Adipocyte (in vitro differentiated cells): ENCODE measurements at regions not wholly inside any gene's neighbourhood (a gene's known extent, or its start where the extent isn't known, plus 50 kb on each side); places are given as distances from the start of the nearest gene placed in this dataset.
A peak's percentile ranks its signal among the peaks of the same experiment; 100 is the strongest.

Experiments
- DNase-seq: peaks from one replicate; pipeline ENCODE4 v3.0.0-alpha.2; 2015; ENCODE audit warnings: low read depth
- H3K27me3 ChIP-seq: replicated peaks from 2 replicates; pipeline ENCODE4 v1.7.0; 2013; ENCODE audit warnings: mild to moderate bottlenecking, low read length, moderate library complexity; ENCODE audit not compliant: control insufficient read depth, insufficient read depth
- H3K36me3 ChIP-seq: 2 replicates; pipeline ENCODE4 v1.7.0; 2013; ENCODE audit warnings: low read length, mild to moderate bottlenecking, moderate library complexity; ENCODE audit not compliant: control insufficient read depth, insufficient read depth, severe bottlenecking
- H3K4me1 ChIP-seq: 2 replicates; pipeline ENCODE4 v1.7.0; 2013; ENCODE audit warnings: mild to moderate bottlenecking, low read length, moderate library complexity; ENCODE audit not compliant: control insufficient read depth, insufficient read depth
- H3K4me3 ChIP-seq: 2 replicates; pipeline ENCODE4 v1.7.0; 2013; ENCODE audit warnings: mild to moderate bottlenecking, low read length, moderate library complexity
- H3K9ac ChIP-seq: 2 replicates; pipeline ENCODE4 v1.7.0; 2013; ENCODE audit warnings: mild to moderate bottlenecking, low read length, moderate library complexity
- H3K9me3 ChIP-seq: 2 replicates; pipeline ENCODE4 v1.7.0; 2013; ENCODE audit warnings: mild to moderate bottlenecking, low read length, moderate library complexity; ENCODE audit not compliant: control insufficient read depth

- Histone ChIP-seq H3K4me1 (no peaks in the 10 kb centered on the region), H3K9me3 (no peaks in the 10 kb centered on the region), H3K36me3 (no peaks in the 10 kb centered on the region), H3K27me3 (no peaks in the 10 kb centered on the region), H3K4me3 (no peak overlapping the region), H3K9ac (no peak overlapping the region)
- DNase-seq = no peak
Measured at GRCh38 chr9:81128701-81129100, 560.6 kb downstream of the TLE1 start.

GRCh38 chr9:81125446-81126092 is 563.8 kb downstream of the TLE1 start:
- DNase-seq = peak; percentile 19
- Histone ChIP-seq H3K9ac (no peak overlapping the region), H3K4me1 (no peaks in the 10 kb centered on the region), H3K36me3 (no peaks in the 10 kb centered on the region), H3K27me3 (no peaks in the 10 kb centered on the region), H3K4me3 (no peak overlapping the region), H3K9me3 (no peaks in the 10 kb centered on the region)

- H3K36me3 ChIP-seq = no peaks in the 10 kb centered on the region
- no peaks in the 10 kb centered on the region for H3K4me1 ChIP-seq
- no peak overlapping the region for H3K4me3 ChIP-seq
- no peaks in the 10 kb centered on the region for H3K9me3 ChIP-seq
- H3K27me3 ChIP-seq = no peaks in the 10 kb centered on the region
- H3K9ac ChIP-seq = no peak overlapping the region
- DNase-seq = no peak
Measured at GRCh38 chr9:81123526-81123925, 565.8 kb downstream of the TLE1 start.

- H3K9me3 ChIP-seq = no peaks in the 10 kb centered on the region
- H3K27me3 ChIP-seq = no peaks in the 10 kb centered on the region
- no peak for DNase-seq
- H3K4me1 ChIP-seq = no peaks in the 10 kb centered on the region
- no peak overlapping the region for H3K9ac ChIP-seq
- H3K36me3 ChIP-seq = no peaks in the 10 kb centered on the region
- H3K4me3 ChIP-seq = no peak overlapping the region
Measured at GRCh38 chr9:81122749-81123148, 566.6 kb downstream of the TLE1 start.

DNA sequence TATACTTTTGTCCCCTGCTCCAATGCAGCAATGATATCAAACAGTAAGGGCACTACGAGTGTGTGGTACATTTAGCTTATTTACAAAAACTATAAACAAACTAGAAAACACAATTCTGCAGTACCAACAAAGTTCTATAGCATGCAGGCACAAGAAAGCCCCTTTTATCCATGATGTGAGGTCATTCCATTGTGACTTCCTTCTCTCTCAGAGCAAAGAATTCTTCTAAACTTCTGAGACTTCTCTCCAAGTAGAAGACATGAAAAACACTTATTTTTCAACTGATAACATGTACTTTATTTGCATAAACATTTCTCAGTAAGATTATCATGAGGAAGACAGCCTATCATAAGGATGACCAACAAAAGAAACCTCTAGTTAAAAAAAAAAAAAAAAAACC is 569.8 kb downstream of the TLE1 start:
- Histone ChIP-seq H3K4me3 (no peak overlapping the region), H3K9ac (no peak overlapping the region), H3K4me1 (no peaks in the 10 kb centered on the region), H3K27me3 (no peaks in the 10 kb centered on the region), H3K9me3 (no peaks in the 10 kb centered on the region), H3K36me3 (no peaks in the 10 kb centered on the region)
- no peak for DNase-seq

DNA sequence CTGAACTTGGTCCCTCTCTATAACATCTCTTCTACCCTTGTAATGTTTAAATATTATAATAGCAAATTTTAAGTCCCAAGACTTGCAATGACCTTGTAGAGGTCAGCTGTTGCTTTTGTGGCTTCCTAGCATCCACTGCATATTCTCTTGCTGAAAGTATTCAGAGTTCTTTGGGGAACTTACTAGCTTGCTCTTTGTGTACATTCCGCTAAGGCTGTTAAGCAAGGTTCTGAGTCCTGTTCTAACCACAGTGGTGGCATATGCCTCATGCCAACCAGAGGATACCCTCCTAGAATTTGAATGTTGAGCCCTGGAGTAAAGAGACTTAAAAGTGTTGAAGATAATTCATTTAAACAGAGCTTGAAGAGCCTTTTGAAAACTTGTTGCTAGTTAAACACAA is 570.9 kb downstream of the TLE1 start:
- Histone ChIP-seq H3K36me3 (no peaks in the 10 kb centered on the region), H3K4me3 (no peak overlapping the region), H3K9me3 (no peaks in the 10 kb centered on the region), H3K4me1 (no peaks in the 10 kb centered on the region), H3K27me3 (no peaks in the 10 kb centered on the region), H3K9ac (no peak overlapping the region)
- peak; percentile 28 for DNase-seq

DNA sequence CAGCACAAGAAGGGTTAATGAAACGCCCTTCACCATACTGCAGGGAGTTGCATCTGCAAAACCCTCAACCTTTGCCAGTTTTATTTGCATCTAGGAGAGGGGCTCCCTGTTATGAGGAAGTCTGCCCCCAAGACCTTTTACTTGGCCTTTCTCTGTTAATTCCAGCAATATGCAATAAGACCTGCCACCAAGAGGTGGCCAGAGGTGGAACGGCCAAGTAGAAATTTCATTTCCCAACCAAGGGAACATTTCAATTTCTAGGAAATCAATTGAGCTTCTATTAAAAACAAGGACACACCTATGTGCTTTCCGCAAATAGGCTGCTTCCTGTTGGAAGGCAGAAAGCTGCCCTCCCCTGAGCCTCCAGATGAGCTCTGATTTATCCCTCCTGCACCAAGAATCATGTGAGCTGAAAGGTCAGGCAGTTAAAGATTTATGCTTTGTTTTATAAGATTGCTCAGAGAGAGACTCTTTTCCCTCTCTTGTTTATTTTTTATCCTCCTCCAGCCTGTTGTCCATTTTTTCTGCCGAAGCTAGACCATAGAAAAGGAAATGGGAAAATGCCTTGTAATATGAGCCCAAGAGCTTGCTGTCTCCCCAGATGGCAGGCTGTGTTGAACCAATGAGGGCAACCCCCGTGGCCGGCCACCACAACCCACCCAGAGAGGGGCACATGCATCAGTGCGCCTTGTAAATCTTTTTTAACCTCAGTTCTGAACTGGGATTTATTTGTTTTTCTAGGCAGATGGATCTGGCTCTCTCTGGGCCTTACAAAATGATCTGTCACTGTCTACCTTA is 572.8 kb downstream of the TLE1 start:
- Histone ChIP-seq H3K36me3 (no peaks in the 10 kb centered on the region), H3K9ac (no peak overlapping the region), H3K27me3 (no peaks in the 10 kb centered on the region), H3K4me1 (no peaks in the 10 kb centered on the region), H3K4me3 (no peak overlapping the region), H3K9me3 (no peaks in the 10 kb centered on the region)
- DNase-seq = no peak

- Histone ChIP-seq H3K36me3 (no peaks in the 10 kb centered on the region), H3K27me3 (no peaks in the 10 kb centered on the region), H3K4me3 (no peak overlapping the region), H3K9ac (no peak overlapping the region), H3K4me1 (no peaks in the 10 kb centered on the region), H3K9me3 (no peaks in the 10 kb centered on the region)
- no peak for DNase-seq
Measured at GRCh38 chr9:81113453-81114124, 575.8 kb downstream of the TLE1 start.

GRCh38 chr9:81112627-81113452 is 576.5 kb downstream of the TLE1 start:
- Histone ChIP-seq H3K4me1 (no peaks in the 10 kb centered on the region), H3K36me3 (no peaks in the 10 kb centered on the region)

DNA sequence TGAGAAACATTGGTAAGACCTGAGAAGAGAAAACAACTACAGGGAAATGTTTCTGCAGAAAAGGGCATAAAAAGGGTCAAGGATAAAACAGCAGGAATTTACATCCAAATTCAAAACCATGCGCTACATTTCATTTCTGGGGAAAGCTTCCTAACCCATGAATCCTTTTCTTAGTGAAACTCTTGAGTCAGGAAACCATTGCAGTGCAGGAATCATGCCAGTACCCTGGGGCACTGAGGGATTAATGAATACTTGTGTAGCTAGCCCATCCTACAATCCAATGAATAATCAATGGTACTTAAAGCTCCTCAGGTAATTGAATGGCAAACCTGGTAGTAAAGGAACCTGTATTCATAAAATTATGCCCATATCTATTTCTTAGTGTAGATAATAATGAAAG is 580.5 kb downstream of the TLE1 start:
- peaks cover 4% of the 10 kb centered on the region for H3K27me3 ChIP-seq
- no peak overlapping the region for H3K9ac ChIP-seq
- H3K4me1 ChIP-seq = no peaks in the 10 kb centered on the region
- no peaks in the 10 kb centered on the region for H3K9me3 ChIP-seq
- DNase-seq = no peak
- no peak overlapping the region for H3K4me3 ChIP-seq
- no peaks in the 10 kb centered on the region for H3K36me3 ChIP-seq

More at GRCh38 chr9:81112627-81113452, 576.5 kb downstream of the TLE1 start:
- DNase-seq = no peak
- Histone ChIP-seq H3K4me3 (no peak overlapping the region), H3K27me3 (no peaks in the 10 kb centered on the region), H3K9me3 (no peaks in the 10 kb centered on the region), H3K9ac (no peak overlapping the region)

DNA sequence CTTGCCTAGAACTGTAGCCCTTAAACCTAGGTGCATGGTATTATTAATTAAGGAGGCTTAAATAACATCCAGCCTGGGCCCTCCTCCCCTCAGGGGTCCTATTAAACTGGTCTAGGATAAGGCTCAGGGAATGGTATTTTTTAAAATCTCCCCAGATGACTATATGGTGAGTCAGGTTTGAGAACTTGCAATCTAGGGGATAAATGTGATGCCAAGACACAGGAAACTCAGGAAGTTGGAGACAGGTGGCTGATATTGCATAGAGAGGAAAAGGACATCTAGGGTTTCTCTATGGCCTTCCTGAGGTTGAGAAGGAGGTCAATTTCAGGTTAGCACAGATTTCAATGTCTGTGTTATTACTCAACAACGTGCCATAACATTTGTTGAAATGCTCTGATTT is 581.0 kb downstream of the TLE1 start:
- no peaks in the 10 kb centered on the region for H3K9me3 ChIP-seq
- H3K9ac ChIP-seq = no peak overlapping the region
- no peak for DNase-seq
- H3K27me3 ChIP-seq = peaks cover 4% of the 10 kb centered on the region
- no peak overlapping the region for H3K4me3 ChIP-seq
- no peaks in the 10 kb centered on the region for H3K36me3 ChIP-seq
- H3K4me1 ChIP-seq = no peaks in the 10 kb centered on the region
